RKO (cell line): ENCODE measurements at regions not wholly inside any gene's neighbourhood (a gene's known extent, or its start where the extent isn't known, plus 50 kb on each side); places are given as distances from the start of the nearest gene placed in this dataset.

Experiments used
- DNase-seq: peaks from one replicate; pipeline ENCODE4 v3.0.0-alpha.2; 2016; ENCODE audit warnings: low spot score

DNA sequence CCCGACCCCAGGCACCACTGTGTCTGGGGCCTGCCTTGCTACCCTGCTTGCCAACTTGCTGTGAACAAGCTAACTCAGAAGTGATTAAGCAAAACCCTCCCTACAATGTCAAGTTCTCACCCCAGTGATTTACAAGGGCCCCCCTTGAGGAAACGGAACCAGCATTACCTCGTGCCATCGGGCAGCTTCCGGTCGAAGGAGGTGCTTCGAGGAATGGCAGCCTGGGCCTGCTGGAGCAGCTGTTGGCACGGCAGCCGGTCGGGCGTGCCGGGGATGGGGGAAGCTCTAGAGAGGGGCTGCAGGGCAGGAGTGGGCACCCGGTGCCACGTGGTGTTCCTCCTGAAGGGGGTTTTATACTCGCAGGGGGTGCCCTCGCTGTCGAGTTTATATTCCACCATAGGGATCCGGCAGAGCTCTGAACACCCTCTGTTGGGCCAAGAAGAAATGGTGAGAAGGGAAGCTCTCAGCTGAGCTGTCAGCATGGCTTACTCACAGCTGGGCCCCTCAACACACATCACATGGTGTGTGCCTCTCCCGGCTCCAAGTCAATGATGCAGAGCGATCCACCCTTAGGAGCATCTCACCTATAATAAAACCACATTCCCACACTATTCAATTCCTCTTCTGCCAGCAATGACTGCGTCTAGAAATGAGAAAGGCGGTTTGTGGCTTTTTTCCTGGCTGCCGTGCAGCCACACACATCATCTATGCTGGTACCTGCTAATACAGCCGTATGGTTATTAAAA, 184.4 kb downstream of the SIPA1L2 start:
- no peak for DNase-seq

DNA sequence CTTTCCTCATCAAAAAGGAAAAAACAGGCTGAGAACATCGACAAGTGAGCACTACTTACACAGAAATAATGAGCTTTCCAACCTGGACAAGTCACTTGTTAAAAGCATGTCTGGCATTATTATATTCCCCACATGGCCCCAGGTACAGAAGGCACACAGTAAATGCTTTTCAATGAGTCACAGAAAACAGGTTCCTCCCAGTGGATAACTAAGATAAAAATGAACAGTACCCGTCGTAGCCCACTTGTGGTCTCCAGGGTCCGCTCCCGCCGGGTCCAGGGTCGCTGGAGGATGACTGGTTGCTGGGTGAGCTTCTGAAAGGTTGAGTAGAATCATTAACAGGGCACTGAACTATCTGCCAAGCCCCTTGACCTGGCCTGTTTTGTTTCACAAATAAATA, 186.6 kb downstream of the SIPA1L2 start:
- DNase-seq = no peak

DNA sequence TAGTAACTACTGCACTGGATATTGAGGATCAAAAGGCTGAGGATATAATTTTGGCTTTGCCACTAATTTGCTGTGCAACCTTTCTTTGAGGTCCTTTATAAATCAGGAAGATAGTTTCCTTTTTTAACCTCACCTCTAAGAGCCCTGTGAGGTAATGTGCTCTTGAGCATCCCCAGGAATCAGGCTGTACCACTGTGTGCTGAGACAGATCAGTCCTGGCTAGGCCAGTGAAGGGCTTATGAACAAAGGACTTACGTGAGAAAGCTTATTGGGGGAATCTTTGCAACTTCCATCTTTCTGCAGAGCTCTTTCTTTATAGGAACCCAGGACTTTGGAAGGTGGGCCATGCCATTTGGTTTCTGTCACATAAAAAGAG, 188.9 kb downstream of the SIPA1L2 start:
- DNase-seq = no peak

DNA sequence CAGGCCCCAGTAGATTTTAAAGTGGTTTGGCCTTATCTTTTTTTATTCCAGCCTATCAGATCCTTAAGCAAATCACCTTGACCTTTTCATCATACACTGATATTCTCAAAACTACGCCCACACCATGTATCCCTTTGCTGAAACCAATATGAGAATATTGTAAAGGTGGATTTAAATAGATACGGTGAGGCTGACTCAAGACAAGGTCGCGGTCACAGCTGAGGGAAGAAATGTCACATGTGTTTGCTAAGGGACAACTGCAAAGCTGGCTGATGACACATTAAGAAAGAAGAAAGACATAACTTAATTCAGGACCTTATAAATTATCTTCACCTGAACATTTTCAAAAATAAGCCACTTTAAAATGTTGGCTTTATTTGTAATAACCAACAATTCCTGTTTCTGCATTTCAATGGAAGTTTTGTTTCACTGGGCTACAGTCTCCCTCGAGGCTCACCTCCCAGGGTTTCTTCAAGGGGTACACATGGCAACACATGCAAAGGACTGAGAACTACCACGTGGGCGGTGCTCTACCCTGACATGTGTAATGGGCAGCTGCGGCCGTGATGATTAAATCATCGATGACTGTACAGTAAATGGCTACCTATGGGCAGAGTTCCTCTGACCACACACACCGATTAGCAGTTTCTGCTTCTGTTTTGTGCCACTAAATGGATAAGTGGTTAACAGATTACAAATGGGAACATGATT, 189.5 kb downstream of the SIPA1L2 start:
- peak; percentile 66 for DNase-seq

DNA sequence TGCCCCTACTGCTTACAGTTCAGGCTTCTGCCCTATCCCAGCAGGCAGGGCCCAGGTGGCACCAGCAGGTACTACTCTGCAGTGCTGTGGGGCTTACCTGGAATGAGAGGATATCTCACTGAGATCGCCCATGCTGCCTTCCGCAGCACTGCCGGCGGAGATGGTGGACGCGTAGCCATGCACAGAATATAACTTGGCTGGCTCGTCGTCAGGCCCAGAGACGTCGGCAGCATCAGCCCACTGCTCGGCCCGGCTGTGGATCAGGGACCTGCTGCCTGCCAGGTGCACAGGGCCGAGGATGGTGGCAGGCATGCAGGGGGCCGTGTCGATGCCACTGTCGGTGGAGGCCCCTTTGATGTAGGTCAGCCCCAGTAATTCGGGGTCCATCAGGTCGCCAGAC, 190.9 kb downstream of the SIPA1L2 start:
- DNase-seq = no peak

DNA sequence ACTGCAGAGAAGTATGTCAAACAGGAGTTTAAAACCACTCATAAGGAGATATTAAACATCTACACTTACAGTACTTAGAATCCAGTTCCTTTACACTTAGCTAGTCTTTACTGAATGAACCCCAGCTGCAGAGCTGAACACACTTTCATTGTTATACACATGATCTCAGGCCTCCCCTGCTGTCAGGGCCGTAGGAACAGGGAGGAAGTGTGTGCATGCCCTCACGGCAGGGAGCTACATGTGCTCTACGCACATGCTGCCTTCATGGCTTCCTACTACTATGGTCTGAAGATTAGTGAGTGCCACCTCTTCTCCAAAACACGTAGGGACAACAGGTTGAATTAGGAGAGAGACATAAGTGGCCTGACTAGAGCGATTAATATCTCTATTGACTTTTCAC, 191.5 kb downstream of the SIPA1L2 start:
- DNase-seq = no peak

DNA sequence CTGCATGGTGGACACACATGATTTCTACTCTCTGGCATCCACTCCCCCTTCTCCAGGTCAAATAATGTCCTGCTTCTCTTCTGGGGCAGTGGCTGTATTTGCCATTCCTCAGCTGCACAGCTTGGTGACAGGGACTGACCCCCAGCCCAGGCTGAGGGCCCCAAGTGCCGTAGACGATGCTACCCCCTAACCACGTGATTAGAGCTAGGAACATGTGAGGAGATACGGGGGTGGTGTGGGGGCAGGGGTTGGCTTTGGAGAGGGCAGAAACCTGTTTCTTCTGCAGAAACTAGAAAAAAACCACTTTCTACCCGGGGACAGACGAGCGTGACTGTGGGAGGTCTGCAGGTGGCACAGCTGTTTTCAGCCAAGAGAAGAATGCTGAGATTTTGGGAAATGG, 192.4 kb downstream of the SIPA1L2 start:
- no peak for DNase-seq

DNA sequence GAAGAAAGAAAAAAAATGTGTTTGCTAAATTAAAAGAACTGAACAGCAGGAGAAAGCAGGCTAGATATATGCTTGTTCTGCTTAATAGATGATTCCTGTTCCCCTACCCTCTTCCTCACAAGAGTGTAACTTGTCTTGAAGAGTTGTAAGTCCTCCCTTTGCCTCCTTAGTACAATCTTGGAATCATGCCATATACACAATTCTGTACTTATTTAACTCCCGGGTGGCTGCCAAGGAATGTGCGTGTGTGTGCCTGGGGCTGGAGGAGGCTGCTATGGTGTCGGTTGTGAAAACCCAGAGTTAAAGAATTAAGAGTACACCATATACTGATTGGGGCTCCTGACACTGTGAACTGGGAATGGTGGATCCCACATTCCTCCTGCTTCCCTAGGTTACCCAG, 194.2 kb downstream of the SIPA1L2 start:
- no peak for DNase-seq

DNA sequence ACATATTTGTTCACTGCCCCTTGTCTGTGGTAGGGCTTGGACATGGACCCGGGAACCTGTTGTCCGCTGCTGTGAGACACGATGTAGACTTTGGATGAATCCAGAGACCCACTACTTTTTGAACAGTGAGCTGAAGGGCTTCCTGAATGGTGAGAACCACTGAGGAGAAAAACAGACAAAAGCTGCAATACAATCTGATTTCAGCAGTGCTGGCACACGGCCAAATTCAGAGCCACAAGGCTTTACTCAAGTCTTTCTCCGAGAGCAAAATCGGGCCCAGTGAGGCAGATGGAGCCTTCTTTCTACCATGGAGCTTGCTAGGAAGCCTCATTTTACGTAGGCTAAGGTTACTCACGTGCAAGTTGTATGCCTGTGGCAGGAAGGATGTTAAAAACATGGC, 197.6 kb downstream of the SIPA1L2 start:
- no peak for DNase-seq

DNA sequence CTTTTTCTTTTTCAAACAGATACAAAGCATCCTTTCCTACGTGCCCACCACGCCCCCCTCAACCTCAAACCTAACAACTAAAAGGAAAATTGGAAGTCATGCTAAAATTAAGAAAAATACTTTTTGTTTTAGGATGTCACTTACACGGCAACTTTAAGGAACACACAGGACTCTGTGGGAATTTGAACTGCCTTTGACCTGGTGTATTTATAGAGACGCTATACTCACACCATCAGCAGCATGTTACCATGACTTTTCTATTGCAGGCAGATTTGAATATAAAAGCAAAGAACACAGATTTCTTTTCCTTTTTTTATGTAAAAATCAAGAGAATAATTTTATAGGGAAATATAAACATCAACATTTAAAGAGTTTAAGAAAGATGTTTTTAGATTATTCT, 198.2 kb downstream of the SIPA1L2 start:
- DNase-seq = no peak

DNA sequence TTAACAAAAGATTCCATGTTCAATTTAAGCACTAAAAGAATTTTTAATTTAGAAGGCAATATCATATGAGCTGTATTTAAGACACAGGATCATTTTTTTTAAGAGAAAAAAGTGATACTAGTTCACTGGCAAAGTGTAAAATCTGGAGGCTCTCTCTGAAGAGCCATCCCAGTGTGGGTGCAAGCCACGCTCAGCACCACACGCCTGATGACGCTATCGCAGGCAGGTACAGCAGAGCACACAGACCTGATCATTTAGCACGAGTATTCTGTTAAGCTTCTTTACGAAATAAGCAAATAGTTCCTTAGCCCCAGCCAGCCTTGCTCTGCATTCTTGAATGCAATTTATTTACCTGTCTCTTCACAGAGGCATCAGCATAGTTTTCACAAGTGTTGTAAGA, 198.6 kb downstream of the SIPA1L2 start:
- DNase-seq = no peak

DNA sequence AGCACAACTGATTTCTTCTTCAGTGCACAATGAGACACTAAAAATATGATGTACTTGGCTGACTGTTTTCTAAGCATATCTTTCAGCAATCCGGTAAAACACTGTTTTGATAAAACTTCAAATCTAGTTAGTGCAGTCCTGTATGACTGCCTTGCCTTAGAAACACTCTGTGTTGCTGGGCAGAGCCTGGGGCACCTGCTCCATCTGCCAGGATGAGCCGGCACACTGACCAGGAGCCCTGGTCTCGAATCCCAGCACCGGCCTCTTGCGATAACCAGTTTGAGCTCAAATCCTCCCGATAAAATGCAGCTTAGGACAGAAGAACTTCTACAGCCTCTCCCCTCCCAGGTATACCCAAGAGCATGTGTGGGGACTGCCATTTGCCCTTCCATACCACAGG, 199.5 kb downstream of the SIPA1L2 start:
- no peak for DNase-seq

DNA sequence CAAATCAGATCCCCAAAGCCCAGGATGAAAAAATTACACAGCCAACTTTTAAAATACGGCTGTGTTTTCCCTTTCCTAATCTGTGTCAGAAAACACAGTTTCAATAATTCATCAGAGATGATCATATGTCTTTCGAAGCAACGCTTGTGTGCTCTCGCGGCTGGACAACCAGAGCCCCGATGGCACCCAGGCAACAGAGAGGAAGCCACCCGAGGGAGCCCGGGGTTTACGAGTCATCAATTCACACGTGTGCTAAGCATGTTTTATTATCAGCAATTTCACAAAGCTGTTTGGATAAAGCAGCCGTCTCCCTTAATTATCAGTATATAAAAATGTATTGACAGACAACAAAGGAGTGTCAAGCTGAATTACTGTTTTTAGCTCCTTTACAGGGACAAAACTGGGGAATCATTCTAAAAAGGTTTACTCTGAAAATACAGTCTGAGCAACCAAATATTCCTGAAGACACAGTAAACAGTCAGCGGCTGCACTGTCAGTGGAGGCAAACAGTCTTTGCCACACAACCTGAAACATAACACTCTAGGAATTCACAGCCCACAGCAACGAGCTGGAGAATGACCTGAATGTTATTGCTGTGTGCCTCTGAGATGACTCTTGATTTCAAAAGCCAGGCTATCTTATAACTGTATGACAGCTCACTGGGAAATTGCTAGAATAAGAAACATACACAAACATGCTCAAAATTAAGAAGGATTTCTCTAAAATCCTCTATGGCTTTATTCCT, 201.0 kb downstream of the SIPA1L2 start:
- no peak for DNase-seq

DNA sequence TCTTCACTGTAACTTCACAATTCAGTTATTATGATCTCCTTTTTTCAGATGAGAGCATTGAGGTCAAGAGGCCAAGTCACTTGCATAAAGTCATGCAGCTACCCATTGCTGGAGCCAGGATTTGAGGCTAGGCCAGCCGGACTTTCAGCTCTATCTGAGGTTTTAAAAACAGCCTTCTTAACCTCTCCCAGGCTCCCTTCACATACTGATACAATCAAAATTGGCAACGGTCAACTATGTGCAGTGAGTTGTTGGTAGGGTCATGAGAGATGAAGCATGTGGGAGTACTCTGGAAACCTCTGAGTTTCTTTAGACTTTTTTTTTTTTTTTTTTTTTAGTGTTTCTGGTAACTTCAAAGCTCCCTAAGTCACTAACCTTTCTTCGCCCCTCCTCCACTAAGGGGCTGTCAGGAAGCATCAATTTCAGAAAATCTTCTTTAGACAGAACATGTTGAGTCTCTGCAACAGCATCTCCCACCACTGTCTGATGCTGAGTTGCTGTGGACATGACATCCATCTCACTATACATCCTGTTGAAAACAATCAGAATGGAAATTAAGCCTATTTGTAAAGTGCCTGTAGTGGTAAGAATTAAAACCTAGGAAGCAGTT, 201.8 kb downstream of the SIPA1L2 start:
- no peak for DNase-seq

DNA sequence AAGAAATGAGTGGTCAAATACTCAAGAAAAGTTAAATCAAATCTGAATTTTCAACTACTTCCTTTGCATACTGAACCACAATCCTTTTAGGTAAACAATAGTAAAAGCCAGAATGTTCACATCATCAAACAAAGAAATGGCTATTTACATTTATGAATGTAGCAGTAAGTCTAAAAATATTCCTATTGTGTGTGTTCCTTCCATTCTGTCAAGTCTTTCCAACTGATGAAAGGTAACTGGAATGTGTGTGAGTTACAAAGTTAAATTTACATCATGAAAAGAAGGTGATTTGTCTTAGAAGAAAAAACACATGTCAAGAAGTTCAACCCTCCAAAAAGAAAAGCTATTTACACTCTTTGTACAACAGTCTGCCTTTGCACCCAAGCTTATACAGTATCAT, 203.1 kb downstream of the SIPA1L2 start:
- no peak for DNase-seq

DNA sequence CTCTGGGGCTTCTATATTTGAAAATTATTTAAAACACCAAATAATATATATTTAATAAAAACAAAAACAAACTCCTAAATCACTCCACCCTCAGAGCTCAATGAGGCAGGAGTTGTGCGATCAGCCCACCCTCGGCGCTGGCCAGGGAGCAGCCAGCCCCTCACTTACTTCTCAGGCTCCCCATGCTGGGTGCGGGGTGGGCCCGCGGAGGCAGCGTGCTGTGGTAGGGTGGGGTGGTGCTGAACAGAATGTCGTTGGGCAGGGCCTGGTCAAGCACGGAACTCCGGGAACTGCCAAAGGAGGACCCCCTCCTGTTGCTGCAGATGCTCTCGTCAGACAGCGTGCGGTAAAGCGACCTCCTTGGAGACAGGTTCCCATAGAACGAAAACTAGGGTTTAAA, 204.5 kb downstream of the SIPA1L2 start:
- no peak for DNase-seq

DNA sequence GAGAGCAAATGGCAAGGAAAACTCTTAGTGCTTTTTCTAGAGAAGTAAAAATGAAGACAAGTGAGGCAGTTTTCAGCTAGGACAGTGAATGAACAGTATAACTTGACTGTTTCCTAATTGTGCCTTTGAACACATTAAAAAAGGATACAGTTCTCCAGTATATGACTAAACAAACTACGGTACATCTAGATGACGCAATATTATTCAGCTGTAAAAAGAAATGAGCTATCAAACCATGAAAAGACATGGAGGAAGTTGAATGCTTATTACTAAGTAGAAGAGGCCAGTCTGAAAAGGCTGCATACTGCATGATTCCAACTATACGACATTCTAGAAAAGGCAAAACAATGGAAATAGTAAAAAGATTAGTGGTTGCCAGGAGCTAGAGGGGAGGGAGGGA, 206.3 kb downstream of the SIPA1L2 start:
- DNase-seq = no peak

DNA sequence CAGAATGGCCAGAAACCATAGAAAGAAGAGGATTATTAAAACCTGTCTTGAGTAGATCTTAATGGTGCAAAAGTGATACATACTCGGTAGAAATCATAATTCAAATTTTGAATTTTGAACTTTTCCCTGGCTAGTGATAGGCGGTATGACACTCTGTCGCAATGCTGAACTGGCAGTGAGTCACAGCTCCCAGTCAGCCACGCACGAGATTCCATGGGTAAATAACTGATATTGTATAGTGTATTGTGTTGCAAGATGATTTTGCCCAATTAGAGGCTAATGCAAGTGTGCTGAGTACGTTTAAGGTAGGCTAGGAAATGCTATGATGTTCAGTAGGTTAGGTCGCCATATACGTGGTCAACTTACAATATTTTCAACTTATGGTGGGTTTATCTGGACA, 207.0 kb downstream of the SIPA1L2 start:
- DNase-seq = no peak

DNA sequence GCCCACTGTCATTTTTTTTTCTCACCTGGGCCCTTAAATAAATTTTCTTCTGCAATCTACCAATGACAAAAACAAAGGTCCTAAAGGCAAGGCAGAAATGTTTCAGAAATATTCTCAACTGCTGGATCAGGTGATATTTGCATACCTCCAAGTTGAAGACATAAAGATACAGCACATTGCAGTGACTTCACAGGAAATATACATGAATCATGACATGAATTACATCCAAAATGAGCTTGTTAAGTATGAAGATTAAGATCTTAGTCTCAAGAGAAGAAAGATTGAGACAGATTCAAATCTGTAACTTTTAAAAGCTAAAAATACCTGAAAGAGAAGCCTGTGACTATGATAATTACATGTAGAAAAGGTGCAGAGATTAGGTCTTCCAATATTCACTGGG, 207.8 kb downstream of the SIPA1L2 start:
- peak; percentile 25 for DNase-seq

DNA sequence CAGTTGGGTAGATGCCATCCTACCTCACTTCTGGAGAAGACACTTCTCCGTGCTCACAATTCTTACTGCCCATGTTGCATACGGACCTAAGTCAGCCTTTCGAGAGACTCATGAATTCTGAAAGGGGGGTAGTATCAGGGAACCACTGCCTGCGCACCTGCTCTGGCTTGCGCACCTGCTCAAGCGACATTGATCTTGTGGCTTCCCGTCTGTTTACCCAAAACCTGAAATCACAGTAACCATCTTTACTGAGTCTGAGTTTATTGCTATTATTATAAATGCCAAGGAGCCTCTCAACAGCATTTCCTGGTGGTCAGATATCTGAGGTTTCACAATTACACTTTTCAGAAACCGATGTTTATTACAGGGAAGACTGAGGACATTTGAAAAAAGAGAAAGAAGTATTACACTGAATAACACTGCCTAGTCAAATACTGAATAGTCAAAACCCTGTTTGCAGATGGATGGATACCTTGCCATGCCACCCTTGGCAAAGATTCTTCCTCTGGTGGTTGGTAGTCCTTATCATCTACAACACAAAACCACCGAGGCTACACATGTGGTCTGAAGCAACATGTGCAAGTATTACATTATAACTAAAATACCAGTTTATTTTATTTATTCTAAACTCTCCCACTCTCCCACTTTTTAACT, 208.7 kb downstream of the SIPA1L2 start:
- no peak for DNase-seq

DNA sequence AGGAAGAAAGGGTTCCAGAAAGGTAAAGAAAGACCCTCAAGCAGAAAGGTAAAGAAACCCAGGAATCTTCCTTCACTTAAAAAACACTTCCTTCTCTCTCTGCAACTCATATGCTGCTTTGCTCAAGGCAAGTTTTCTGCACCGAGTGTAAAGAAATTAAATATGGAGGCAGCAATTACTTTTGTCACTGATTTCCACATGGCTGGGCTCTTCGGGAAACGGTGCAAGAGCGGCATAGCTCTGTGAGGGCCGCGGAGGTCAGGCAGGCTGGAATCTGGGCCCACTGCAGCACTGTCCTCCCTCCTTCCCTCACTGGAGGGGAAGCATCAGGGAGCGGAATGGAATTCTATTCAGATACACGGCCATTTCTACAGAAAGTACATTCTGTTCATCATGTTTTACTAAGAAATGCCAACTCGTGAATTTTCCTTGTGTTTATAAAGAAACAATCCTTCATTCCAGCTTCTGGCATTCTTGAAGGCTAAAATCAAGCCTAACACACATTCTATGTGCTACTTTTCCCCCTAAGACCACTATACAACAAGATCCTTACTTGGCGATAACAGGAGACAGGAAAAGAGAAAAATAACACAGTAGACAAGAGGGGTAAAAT, 212.2 kb downstream of the SIPA1L2 start:
- DNase-seq = no peak

DNA sequence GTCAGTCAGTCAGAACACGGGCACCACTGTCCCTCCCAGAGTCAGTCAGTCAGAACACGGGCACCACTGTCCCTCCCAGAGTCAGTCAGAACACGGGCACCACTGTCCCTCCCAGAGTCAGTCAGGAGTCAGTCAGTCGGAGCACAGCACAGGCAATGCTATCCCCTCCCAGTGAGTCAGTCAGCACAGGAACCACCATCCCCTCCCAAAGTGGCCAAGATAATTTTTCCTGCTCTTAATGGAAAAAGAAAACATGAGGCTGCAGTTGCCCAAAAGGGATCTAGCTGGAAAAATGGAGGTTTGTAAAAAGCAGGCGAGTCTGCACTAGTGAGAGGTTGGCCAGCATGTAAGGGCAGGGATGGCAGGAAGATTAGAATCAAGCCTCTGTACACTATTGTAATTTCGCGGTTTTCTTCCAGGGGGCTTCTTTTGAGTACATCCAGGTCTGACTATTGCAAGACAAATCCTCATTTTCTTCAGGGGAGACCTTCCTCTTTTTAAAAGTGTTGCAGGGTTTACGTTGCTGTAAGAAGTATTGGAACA, 213.8 kb downstream of the SIPA1L2 start:
- DNase-seq = no peak
